Activated T-cell treated with anti-CD3 and anti-CD28 coated beads, Interleukin-2, amount 50 U/mL, for 72 hours (primary cell): ENCODE measurements at regions not wholly inside any gene's neighbourhood (a gene's known extent, or its start where the extent isn't known, plus 50 kb on each side); places are given as distances from the start of the nearest gene placed in this dataset.

Experiments used
- ATAC-seq, 2 donors: fragments of 150-1000 bp; cut with Tn5 transposase; replicated peaks in 1 of 2; 2 replicates each; pipeline ENCODE4 v1.10.0; 2021; ENCODE audit warnings: moderate library complexity in 2 of 2, mild to moderate bottlenecking in 1 of 2
- DNase-seq, 2 donors: peaks; one replicate each; pipeline ENCODE4 v3.0.0; 2021 to 2022; ENCODE audit warnings: mixed read lengths in 1 of 2
- H3K27ac Mint-ChIP-seq: one replicate; pipeline ENCODE4 v1.8.0; 2022; ENCODE audit warnings: mild to moderate bottlenecking, moderate library complexity, mixed read lengths
- H3K27me3 Mint-ChIP-seq: one replicate; pipeline ENCODE4 v1.8.0; 2022; ENCODE audit warnings: low read depth, mixed read lengths
- H3K36me3 Mint-ChIP-seq, 2 donors: one replicate each; pipeline ENCODE4 v1.8.0; 2022; ENCODE audit warnings: mixed read lengths in 2 of 2, mild to moderate bottlenecking in 1 of 2; ENCODE audit not compliant: insufficient read depth in 2 of 2
- H3K4me1 Mint-ChIP-seq: one replicate; pipeline ENCODE4 v1.8.0; 2022; ENCODE audit warnings: low read depth, mixed read lengths
- H3K4me3 Mint-ChIP-seq, 2 donors: one replicate each; pipeline ENCODE4 v1.8.0; 2022; ENCODE audit warnings: mild to moderate bottlenecking in 2 of 2, mixed read lengths in 2 of 2, moderate library complexity in 2 of 2
- H3K9me3 Mint-ChIP-seq, 2 donors: one replicate each; pipeline ENCODE4 v1.8.0; 2022; ENCODE audit warnings: mixed read lengths in 2 of 2

- Mint-ChIP-seq H3K4me1 (no peaks in the 10 kb centered on the region), H3K36me3 (peaks cover 0 to 3% of the 10 kb centered on the region in 2 donors), H3K27ac (no peak overlapping the region), H3K27me3 (no peaks in the 10 kb centered on the region), H3K9me3 (peaks cover 0 to 6% of the 10 kb centered on the region in 2 donors), H3K4me3 (no peak overlapping the region)
- DNase-seq = no peak
- no peak for ATAC-seq
Observed at GRCh38 chr3:59660376-59660775, 610.6 kb upstream of the CFAP20DC start.

GRCh38 chr3:59659755-59660154 lies 609.9 kb upstream of the CFAP20DC start:
- ATAC-seq = no peak
- Mint-ChIP-seq H3K4me3 (no peak overlapping the region), H3K4me1 (no peaks in the 10 kb centered on the region), H3K9me3 (peaks cover 0 to 6% of the 10 kb centered on the region in 2 donors), H3K36me3 (peaks cover 0 to 3% of the 10 kb centered on the region in 2 donors), H3K27ac (no peak overlapping the region), H3K27me3 (no peaks in the 10 kb centered on the region)
- DNase-seq = no peak

GRCh38 chr3:59658866-59659265 lies 609.0 kb upstream of the CFAP20DC start:
- H3K27ac Mint-ChIP-seq = no peak overlapping the region
- peaks cover 0 to 4% of the 10 kb centered on the region in 2 donors for H3K9me3 Mint-ChIP-seq
- peaks cover 0 to under 1% of the 10 kb centered on the region in 2 donors for H3K36me3 Mint-ChIP-seq
- H3K4me3 Mint-ChIP-seq = no peak overlapping the region
- no peak for ATAC-seq
- no peaks in the 10 kb centered on the region for H3K27me3 Mint-ChIP-seq
- H3K4me1 Mint-ChIP-seq = no peaks in the 10 kb centered on the region
- DNase-seq = no peak

- Mint-ChIP-seq H3K36me3 (no peaks in the 10 kb centered on the region), H3K27ac (no peak overlapping the region), H3K9me3 (peaks cover 0 to 2% of the 10 kb centered on the region in 2 donors), H3K4me3 (no peak overlapping the region), H3K27me3 (no peaks in the 10 kb centered on the region), H3K4me1 (no peaks in the 10 kb centered on the region)
- ATAC-seq (no peak), DNase-seq (no peak)
Observed at GRCh38 chr3:59658274-59658673, 608.4 kb upstream of the CFAP20DC start.

GRCh38 chr3:59655418-59656015 lies 605.7 kb upstream of the CFAP20DC start:
- DNase-seq (no peak), ATAC-seq (no peak)
- Mint-ChIP-seq H3K27ac (no peak overlapping the region), H3K4me1 (no peaks in the 10 kb centered on the region), H3K9me3 (peaks cover 6% of the 10 kb centered on the region in 2 donors), H3K36me3 (peaks cover 1 to 2% of the 10 kb centered on the region in 2 donors), H3K27me3 (no peaks in the 10 kb centered on the region), H3K4me3 (no peak overlapping the region)

GRCh38 chr3:59654480-59655417 lies 604.9 kb upstream of the CFAP20DC start:
- no peak for DNase-seq
- no peak overlapping the region for H3K4me3 Mint-ChIP-seq
- H3K27ac Mint-ChIP-seq = no peak overlapping the region
- no peaks in the 10 kb centered on the region for H3K4me1 Mint-ChIP-seq
- H3K27me3 Mint-ChIP-seq = no peaks in the 10 kb centered on the region
- no peak for ATAC-seq
- H3K9me3 Mint-ChIP-seq = peaks cover 7 to 9% of the 10 kb centered on the region in 2 donors
- peaks cover 5% of the 10 kb centered on the region in 2 donors for H3K36me3 Mint-ChIP-seq

GRCh38 chr3:59654123-59654479 lies 604.3 kb upstream of the CFAP20DC start:
- DNase-seq = no peak
- Mint-ChIP-seq H3K9me3 (peaks cover 10 to 14% of the 10 kb centered on the region in 2 donors), H3K27ac (no peak overlapping the region), H3K27me3 (no peaks in the 10 kb centered on the region), H3K4me1 (no peaks in the 10 kb centered on the region), H3K36me3 (peaks cover 6 to 9% of the 10 kb centered on the region in 2 donors), H3K4me3 (no peak overlapping the region)
- ATAC-seq = no peak

GRCh38 chr3:59653405-59654122 lies 603.7 kb upstream of the CFAP20DC start:
- Mint-ChIP-seq H3K4me3 (no peak overlapping the region), H3K4me1 (no peaks in the 10 kb centered on the region), H3K27ac (no peak overlapping the region), H3K9me3 (peaks cover 13 to 17% of the 10 kb centered on the region in 2 donors), H3K27me3 (no peaks in the 10 kb centered on the region), H3K36me3 (peaks cover 6 to 12% of the 10 kb centered on the region in 2 donors)
- ATAC-seq = no peak
- no peak for DNase-seq

- Mint-ChIP-seq H3K27ac (no peak overlapping the region), H3K4me1 (no peaks in the 10 kb centered on the region), H3K36me3 (peaks cover 7% of the 10 kb centered on the region in 2 donors), H3K9me3 (peaks cover 12 to 13% of the 10 kb centered on the region in 2 donors), H3K27me3 (peaks cover 16% of the 10 kb centered on the region), H3K4me3 (no peak overlapping the region)
- no peak for DNase-seq
- no peak for ATAC-seq
Observed at GRCh38 chr3:59644479-59645402, 594.9 kb upstream of the CFAP20DC start.

- peaks cover 16% of the 10 kb centered on the region for H3K27me3 Mint-ChIP-seq
- ATAC-seq (no peak), DNase-seq (no peak)
- no peak overlapping the region for H3K27ac Mint-ChIP-seq
- H3K9me3 Mint-ChIP-seq = no peaks in the 10 kb centered on the region
- H3K36me3 Mint-ChIP-seq = no peaks in the 10 kb centered on the region
- H3K4me3 Mint-ChIP-seq = no peak overlapping the region
- no peaks in the 10 kb centered on the region for H3K4me1 Mint-ChIP-seq
Observed at GRCh38 chr3:59641169-59641899, 591.5 kb upstream of the CFAP20DC start.

- Mint-ChIP-seq H3K9me3 (no peaks in the 10 kb centered on the region), H3K4me3 (no peak overlapping the region), H3K27ac (no peak overlapping the region), H3K27me3 (no peaks in the 10 kb centered on the region), H3K36me3 (no peaks in the 10 kb centered on the region), H3K4me1 (peaks cover 4% of the 10 kb centered on the region)
- ATAC-seq (no peak), DNase-seq (no peak)
Observed at GRCh38 chr3:59632760-59633573, 583.1 kb upstream of the CFAP20DC start.
